GM18508 (cell line): ENCODE measurements at regions not wholly inside any gene's neighbourhood (a gene's known extent, or its start where the extent isn't known, plus 50 kb on each side); places are given as distances from the start of the nearest gene placed in this dataset.

Source experiments
- ATAC-seq: cut with Tn5 transposase; IDR thresholded peaks from one replicate; pipeline ENCODE4 v1.9.1; 2021; ENCODE audit warnings: moderate number of reproducible peaks; ENCODE audit not compliant: insufficient read depth, unreplicated experiment

DNA sequence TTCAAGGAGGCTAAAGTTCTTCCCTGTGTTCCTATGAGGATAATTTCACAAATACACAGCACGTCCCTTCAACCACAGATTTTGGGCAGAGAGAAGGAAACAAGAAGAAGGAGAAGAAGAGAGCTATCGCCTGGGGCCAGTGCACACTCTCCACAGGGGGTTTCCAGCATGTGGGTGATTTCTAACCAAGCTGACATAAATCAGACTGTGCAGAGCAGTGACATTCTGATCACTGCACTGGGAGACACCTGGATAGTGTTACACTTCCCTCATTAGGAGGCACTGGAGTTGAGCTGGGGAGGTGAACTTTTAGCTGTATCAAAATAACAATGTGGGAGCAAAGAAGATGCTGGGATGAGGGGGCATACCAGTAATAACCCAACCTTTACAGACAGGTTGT lies 71.8 kb upstream of the CENPW start:
- ATAC-seq = peak; percentile 99

DNA sequence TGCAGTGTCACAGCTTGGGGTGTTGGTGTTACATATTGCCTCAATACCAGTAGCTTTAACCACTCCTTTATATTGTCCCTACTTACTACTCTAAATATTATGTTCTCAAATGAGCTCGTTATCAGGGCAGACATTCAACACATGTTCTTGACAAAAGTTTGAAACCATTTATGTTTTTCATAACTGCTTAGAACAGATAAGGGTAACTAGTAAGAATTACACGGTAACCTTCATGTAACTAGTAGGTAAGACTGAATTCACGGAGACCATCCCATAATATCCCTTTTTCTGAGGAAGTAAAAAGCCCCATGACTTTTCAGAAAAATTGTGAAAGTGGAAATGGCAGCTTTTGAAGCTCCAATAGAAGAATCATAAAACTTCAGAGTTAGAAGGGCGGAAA lies 59.6 kb upstream of the CENPW start:
- no peak for ATAC-seq

DNA sequence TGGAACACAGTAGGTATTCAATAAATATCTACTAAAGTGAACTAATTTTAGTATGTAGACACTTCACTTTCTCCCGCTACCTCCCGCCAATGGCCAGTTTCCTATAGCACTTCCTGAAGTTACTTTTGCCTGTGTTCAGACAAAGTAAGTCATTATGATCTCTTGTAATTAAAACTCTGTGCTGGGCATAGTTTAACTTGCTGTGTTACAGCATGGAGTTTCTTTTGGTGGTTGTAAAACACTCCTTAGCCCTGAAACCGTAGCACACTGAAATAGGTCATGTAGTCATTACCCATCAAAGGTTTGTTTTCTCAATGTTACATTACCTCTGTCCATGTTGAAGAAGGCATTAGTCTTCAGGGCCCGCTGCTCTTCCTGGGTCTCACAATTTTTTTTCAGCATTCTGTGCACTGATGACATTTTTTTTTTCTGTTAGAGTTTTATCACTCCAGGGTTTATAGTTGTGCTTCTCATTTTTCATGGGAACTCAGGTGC lies 54.0 kb upstream of the CENPW start:
- ATAC-seq = no peak
